CD4-positive, alpha-beta T cell treated with Interleukin-1 beta for 1 hour (primary cell): ENCODE measurements at regions not wholly inside any gene's neighbourhood (a gene's known extent, or its start where the extent isn't known, plus 50 kb on each side); places are given as distances from the start of the nearest gene placed in this dataset.

ENCODE experiments used
- DNase-seq, 2 donors: peaks; one replicate each; pipeline ENCODE4 v3.0.0-alpha.2; 2020 to 2022

DNA sequence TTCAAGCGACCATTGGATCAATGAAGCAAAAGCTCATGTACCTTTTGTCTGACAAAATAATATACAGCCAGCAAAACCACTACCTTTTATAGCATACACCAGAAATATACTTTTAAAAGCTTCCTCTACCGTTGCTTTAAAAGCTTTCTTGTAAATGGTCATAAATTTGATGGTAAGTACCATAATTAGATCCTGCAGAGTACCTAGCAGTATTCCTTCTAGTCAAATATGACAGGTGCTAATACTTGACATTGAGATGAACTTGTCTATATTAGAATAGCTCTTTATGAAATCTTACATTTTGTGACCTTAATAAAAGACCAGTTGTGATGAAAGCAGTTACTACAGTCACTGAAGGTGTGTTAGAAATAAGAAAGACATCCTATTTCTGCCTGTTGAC, 340.5 kb upstream of the ANO3 start:
- DNase-seq = no peak

DNA sequence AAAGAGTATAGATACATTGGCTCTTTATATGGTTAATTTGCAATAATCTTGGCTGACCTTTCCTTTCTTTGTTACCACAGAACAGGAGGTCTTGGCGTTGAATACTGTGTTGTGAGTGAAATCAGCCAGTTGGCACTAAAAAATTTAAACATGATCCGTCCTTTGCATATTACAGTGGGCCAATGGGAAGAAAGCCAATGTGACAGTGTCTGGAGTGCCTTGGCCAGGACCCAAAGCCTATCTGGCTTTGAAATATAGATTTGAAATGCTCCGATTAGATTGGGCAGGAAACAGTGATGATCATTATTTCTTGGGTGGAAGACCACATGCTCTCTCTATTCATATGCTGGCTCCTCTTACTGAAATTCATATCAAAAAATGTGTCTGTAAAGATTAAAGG, 339.6 kb upstream of the ANO3 start:
- DNase-seq = no peak

DNA sequence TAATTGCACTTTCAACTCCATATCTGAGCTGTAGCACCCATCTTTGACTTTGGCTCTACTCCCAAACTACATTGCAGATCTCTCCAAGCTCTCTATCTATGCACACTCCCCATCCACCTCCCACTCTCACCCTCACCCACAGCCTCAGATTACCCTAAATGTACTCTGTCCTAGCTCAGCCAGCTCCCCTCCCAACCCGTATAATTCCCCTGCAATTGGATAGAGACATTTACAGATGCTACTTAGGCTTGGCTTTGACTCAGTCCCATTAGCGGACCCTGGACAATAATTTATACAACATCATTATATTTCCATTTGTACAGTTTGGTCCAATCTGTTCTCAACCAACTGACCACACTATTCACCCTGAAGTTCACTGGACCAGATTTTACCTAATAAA, 338.9 kb upstream of the ANO3 start:
- no peak for DNase-seq

DNA sequence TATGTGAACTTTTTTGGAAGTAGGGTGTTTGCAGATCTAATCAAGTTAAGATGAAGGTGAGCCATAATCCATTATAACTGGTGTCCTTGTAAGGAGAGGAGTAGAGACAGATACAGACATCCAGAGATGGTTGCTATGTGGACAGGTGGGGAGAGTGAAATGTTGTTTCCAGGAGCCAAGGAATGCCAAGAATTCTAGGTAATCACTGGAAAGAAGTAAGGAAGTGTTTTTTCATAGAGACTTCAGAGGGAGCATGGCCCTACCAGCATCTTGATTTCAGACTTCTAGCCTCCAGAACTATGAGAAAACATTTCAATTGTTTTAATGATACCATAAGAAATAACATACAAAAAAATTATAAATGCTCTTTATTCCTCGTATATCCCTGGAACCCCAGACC, 320.5 kb upstream of the ANO3 start:
- DNase-seq = no peak

DNA sequence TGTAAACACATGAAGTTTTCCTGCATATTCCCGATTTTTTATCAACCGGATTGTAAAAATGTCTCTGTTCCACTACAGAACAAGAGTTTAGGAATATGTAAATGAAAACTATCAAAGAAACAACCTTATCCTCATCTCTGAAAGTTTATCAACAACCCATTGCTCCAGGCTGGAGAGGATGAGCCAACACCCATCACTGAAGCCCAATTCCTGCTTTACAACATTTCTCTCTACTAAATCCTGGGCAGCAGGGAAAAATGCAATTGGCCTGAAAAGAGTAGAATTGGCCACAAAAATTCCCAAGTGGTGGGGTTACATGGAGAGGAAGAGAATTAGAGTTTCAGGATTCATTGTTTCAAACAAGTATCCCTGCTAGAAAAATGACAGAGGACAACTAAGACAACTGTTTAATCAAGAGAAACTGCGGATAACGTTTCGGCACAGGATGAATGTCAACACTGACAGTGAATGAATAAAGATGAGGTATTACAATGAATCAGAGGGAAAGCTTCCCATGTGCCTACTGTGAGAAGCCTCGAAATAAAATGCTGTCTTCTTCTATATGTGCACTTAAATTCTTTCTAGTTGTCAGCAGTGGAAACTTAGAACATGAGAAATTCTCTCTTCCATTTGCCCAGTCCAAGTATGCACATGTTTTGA, 317.3 kb upstream of the ANO3 start:
- no peak for DNase-seq

DNA sequence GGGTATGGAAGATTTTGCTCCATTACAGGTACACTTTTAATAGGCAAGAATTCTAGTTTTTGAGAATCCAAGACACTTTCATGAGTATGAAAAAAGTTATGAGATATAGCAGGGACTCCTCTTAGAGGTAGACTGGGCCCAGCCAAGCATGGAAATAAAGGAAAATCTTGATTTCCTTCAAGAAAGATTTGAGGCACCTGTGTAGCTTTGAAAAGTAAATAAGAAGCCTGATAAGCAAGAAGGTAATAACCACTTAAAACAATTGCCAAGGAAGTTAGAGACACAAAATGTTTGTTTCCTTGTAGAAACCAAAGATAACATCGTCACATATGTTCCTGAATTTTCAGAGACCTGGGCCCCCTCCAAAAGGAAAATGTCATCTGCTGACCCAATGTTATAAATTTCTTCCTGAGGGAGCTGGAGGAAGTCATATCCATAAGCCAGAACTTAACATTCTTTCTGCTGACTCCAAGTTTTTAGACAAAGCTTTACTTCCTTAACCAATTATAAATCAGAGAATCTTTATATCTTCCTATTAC, 314.5 kb upstream of the ANO3 start:
- no peak for DNase-seq

DNA sequence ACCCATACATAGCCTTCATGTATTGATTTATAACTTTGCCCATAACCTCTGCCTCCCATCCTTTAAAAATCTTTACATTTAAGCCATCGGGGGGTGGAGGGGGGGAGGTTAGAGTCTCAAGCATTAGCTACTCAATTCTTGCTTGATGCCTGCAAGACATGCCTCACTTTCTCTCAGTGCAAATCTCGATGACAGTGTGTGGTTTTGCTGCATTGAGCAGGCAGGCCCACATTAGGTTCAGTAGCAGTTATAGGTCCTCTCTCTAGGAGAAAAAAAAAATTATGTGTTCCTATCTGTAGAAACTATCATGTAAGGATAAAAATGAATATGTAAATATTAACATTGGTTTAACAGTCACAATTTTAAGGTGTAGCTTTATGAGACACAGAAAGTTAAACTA, 314.0 kb upstream of the ANO3 start:
- DNase-seq = no peak

DNA sequence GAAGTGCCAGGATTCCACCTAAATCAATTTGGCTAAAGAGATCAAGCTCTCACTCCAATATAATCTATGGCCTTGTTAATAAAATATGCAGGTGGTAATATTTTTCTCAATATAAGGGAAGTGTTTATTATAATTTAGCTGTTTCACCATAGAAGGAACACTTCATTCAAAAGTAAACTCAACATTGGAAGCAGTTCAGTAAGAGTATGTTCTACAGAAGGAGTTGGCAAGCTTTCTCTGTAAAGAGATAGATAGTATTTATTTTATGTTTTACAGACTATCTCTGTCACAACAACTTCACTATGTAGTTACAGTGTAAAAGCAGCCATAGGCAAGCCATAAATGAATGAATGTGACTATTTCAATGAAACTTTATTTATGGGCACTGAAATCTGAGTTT, 313.6 kb upstream of the ANO3 start:
- no peak for DNase-seq

DNA sequence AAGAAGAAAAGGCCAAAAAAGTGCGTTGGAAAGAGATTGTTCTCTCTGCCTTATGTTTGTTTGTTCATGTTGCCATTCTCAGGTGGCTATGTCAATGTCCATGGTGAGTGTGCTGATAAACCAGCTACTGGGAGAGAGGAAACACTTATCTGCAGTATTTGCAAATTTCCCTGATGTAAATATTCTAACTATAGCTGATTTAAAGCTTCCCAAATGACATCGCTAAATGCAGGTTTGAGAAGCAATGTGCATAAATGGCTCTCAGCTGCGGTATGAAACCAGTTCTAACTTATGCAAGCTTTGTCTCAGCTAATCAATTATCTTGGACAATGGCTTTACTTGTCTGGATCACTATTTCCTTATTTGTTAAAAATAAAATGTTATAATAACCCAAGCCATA, 312.5 kb upstream of the ANO3 start:
- DNase-seq = no peak

DNA sequence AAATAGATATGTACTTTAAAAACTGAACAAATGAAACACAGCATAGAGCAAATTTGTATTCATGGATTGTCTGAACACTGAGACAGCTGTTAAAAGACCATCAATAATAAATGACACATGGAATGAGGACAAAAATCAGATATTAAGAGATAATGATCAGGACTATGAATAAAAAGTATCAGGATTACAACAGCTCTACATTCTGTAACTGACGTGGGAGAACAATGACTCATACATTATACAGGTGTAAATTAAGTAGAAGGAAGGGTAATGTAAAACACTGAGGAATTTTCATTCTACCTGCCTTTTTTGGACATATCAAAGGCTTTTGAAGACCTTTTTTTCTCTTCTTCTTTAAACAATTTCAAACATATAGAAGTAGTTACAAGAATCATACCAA, 310.9 kb upstream of the ANO3 start:
- DNase-seq = no peak

DNA sequence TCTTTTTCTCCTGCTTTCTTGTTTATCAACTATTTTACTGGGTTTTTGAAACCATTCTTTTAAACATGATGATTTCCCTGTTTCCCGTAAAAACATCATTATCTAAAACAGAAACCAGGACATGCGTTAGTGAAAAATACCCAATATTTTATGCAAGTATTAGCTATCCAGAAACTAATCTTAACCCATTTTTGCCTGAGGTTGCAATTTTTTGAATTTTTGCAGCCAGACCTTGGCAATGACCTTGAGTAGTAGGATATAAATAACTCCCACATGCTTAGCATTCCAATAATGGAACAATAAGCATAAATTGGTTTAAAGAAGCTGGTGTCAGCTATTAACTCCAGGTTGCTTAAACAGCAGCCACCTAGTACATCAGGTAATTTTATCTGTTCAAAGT, 308.9 kb upstream of the ANO3 start:
- no peak for DNase-seq

DNA sequence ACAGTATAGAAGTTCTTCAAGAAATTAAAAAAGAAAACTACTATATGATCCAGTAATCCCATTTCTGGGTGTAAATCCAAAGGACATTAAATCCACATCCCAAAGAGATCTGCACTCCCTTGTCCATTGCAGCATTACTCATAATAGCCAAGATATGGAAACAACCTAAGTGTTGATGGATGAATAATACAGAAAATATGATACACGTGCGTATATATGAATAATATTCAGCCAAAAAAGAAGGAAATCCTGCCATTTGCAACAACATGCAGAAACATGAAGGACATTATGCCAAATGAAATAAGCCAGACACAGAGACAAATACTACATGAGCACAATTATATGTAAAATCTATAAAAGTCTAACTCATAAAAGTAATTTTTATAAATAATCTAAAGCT, 306.3 kb upstream of the ANO3 start:
- DNase-seq = no peak

DNA sequence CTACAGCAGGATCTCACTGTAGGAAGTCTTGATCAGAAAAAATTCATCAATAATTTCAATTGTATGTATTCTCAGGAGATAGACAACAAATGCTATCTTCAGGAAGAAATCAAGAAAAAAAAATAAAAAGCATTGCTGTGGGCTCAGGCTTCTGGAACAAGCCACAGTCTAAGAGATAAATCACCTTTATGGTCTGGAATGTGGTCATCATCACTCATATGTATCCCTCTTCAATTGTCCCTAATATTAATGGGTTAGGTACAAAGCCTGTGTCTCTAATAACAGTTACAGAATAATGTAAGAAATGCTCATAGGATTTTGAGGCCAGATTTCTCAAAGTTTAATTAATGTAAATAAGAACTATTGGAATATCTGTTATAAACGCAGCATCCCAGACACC, 305.9 kb upstream of the ANO3 start:
- DNase-seq = no peak

DNA sequence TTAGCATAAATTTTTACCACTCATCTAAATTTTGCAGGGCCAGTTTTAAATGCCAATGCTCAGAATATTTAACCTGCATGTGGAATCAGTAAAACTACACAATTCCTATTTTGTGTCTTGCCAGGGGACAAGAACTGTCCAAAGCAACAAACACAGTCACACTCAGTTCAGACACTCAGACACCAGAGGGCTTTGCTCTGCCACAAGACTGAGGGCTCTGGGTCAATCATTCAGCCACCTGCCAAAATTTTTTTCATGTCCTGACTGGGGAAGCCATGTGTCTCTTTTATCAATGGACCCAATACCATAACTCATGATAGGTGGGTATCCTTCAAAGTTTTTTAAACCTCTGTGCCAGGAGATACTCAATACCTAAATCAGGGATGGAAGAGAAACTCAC, 304.0 kb upstream of the ANO3 start:
- no peak for DNase-seq

DNA sequence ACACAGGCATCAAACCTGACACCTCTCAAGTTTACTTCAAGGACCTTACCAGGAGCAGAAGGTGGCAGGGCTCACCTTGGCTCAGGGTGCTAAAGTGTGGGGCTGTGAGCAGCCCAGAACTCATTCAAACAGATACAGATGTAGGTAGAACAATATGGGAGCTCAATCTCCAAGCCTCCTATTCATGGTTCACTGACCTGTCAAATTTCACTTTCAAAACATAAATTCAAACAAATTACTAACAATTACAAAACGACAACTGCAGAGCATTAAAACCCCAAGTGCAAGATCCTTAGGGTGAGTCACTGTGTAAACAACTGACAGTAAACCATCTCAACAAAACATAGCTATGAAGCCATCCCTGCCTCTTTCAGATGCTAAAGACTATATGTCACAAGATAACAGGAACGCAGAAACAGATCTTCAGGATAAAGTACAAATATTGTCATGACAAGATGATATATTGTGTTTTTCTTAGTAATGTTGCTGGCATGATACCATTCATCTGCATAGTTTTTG, 303.5 kb upstream of the ANO3 start:
- no peak for DNase-seq

DNA sequence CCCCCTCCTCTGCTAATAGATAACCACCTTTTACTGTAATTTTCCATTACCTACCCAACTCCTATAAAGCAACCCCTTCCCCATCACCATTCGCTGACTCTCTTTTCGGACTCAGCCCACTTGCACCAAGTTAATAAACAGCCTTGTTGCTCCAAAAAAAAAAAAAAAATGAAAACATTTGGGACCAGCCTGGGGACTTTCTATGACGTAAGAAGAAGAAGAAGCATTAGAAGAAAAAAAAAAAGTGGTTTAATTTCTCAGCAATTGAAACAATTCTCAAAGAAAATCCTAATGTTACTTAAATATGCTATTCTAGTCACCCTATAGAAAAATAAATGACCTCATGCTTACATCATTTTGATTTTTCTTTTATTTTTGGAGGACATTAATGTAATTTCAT, 301.5 kb upstream of the ANO3 start:
- DNase-seq = no peak

DNA sequence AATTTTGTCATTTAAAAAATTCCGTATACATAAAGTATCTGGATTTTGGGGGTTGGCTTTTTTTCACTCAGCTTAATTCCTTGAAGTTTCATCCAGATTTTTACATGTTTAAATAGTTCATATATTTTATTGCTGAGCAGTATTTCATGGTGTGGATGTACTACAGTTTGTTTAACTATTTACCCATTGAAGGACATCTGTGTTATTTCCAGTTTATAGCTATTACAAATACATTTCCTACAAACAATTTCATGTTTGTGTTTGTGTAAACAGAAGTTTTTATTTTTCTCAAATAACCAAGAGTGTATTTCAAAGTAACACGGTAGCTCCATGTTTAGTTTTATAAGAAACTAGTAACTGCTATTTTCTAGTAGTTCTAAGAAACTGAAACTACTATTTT, 299.7 kb upstream of the ANO3 start:
- no peak for DNase-seq

DNA sequence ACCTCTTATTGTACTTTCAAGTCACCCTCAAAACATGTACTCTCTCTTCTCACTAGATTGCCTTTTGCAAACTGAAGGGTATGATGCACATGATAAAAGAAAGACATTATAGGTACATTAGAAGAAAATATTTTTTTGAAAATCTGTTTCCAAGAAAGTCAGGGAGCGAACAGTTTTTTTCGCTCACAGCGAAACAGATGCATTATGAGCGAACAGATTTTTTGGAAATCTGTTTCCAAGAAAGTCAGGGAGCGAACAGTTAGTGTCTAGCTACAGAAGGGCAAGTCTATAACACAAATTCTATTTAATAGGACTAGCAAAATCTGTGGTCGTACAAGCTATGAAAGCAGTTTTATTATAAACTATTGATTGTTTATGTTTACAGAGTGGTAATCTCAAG, 296.2 kb upstream of the ANO3 start:
- DNase-seq = no peak

DNA sequence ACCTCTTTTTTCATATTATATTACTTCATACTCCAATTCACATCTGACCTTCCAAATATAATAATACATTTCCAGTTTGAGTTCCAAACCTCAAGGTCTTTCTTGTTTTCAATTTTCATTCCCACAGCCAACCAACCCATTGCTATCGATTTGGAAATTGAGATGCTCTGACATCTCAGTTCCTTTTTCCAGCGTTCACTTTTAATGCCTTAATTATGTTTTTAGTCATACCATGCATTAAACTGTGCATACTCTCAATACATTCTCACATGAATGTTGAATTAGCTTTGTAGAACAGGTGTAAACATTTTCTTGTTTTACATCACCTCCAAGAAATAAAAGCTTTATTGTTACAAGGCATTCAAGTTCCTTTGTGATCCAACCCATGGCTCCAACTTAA, 294.2 kb upstream of the ANO3 start:
- no peak for DNase-seq

DNA sequence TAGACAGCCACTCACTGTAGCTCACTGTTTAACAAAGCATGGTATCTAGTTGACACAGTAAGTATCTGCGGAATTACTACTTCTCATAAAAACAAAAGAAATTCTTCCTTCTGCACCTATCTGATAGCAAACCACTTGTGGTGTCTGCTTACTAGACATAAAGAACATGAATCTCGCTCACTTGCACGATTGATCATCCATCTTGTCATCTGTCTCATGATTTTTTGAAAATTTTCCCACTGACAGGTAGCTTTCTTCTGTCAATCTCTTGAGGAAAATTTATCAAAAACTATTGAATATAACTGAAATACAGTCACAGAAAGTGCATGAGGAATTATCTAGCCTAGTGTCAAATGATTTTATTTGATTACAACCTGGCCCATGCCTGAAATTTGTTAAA, 291.6 kb upstream of the ANO3 start:
- DNase-seq = no peak

DNA sequence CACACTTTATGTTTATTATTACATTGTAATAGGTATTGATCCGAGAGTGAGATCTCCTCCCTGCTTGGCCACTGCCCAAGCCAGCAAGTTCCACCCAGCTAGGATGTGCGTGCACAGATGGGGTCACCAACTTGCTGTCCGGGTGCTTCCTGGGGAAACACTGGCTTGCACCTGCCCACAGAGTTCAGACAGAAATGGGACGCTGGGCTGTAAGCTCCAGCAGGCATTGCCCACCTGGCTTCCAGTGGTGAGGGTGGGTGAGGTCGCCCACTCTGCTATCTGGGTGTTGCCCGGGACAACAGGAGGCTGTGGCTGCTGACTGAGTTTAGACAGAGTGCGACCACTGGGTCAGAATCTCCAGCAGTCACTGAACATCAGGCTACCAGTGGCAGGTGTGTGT, 289.8 kb upstream of the ANO3 start:
- no peak for DNase-seq

DNA sequence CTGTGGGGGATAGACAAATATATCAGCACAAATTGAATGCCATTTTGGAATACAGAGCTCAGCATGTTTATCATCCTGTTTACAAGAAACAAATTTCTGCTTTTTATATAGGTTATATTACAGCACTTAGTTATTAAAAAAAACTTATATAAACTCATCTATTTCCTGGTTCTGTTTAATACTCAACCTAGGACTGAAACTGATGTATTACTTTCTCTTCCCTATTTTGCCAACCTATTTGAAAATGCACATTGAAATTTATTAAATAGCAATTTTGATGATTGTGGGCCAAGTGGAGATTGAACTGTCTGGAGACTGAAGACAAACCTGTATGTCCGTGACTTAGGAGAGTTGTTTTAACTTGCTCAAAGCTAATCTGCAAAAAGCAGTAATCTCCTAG, 288.3 kb upstream of the ANO3 start:
- DNase-seq = no peak

DNA sequence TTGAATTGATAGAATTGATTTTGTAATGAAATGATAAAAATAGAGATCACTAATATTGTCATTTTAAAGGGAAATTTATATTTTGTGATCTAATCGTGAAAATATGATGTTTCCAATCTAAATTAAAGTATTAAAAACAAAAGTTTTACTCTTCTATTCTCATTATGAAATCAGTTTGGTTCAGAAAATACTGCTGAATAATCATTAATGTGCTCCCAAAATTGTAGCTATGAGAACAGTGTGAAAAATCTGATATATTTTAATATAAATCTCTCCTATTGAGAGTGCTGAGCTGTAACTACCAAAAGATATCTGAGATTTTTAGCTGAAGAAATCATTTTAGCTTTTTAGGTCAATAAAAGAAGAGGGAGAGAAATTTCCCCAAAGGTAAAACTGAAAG, 287.5 kb upstream of the ANO3 start:
- DNase-seq = no peak

DNA sequence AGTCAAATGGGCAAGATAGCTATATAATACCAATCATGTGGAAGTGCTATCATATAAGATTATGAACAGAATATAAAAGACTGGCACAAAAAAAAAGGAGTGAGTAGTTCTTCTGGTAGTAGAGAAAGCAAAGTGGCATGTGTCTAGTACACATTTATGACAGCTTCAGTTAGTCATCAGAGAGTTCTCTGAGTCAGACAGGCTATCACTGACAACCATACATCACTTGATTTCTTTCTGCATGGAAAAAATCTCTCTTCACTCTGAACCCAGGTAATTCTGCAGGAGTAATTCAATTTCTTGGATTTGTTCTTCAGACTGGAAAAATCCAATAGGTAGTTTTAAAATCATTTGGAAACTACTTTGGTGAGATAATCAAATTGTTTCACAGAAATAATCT, 286.8 kb upstream of the ANO3 start:
- no peak for DNase-seq

DNA sequence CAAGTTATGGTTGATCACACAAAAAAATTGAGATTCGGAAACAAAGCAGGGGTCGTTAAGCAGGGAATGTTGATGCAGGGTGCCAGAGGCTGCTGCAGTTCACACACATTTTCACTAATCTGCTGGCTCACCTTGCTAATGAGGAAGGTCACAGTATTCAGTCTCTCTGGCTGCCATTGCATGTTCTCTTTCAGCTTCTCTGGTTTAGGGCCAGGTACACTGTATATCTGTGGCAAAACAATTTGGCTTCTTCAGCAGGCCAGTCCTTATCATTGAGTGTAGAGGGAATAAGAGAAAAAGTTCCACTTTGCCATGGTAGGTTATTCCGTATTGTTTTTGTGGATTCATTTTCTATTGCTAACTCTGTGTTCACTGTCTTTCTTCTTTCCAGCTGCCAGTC, 283.7 kb upstream of the ANO3 start:
- DNase-seq = no peak
